Tibial nerve (tissue), 4 donors: ENCODE measurements at regions not wholly inside any gene's neighbourhood (a gene's known extent, or its start where the extent isn't known, plus 50 kb on each side); places are given as distances from the start of the nearest gene placed in this dataset.

Experiments used
- DNase-seq, 2 donors: peaks; one replicate each; pipeline ENCODE4 v3.0.0-alpha.2; 2019; ENCODE audit warnings: low spot score in 2 of 2
- H3K27ac ChIP-seq, 4 donors: fragments of 200-600 bp; sonication (generic) in 3 of 4; one replicate each; pipeline ENCODE4 v1.5.1; 2017 to 2019; ENCODE audit warnings: mild to moderate bottlenecking in 1 of 4
- H3K27me3 ChIP-seq, 2 donors: fragments of 200-600 bp; sonication (generic) in 1 of 2; one replicate each; pipeline versions ENCODE4 v1.5.1 to v1.6.0; 2017 to 2019
- H3K36me3 ChIP-seq, 3 donors: fragments of 200-600 bp; sonication (generic); one replicate each; pipeline ENCODE4 v1.5.1; 2018 to 2019
- H3K4me1 ChIP-seq, 4 donors: fragments of 200-600 bp; sonication (generic) in 3 of 4; one replicate each; pipeline ENCODE4 v1.5.1; 2017 to 2019
- H3K4me3 ChIP-seq, 4 donors: fragments of 200-600 bp; sonication (generic) in 3 of 4; one replicate each; pipeline ENCODE4 v1.5.1; 2017 to 2019; ENCODE audit warnings: mild to moderate bottlenecking in 1 of 4, moderate library complexity in 1 of 4
- H3K9me3 ChIP-seq, 4 donors: fragments of 200-600 bp; sonication (generic) in 3 of 4; one replicate each; pipeline ENCODE4 v1.5.1; 2017 to 2019
- CTCF ChIP-seq, 5 experiments: fragments of 200-600 bp in 3 of 5; fragments of 450-650 bp in 2 of 5; sonication (generic) in 3 of 5; IDR thresholded peaks; one replicate each; pipeline ENCODE4 v1.5.1; 2016 to 2019; ENCODE audit warnings: antibody characterized with exemption in 5 of 5, mild to moderate bottlenecking in 3 of 5, moderate library complexity in 2 of 5
- EP300 ChIP-seq, 2 donors: sonication (generic); formaldehyde crosslinking; IDR thresholded peaks; one replicate each; pipeline ENCODE4 v1.6.1; 2017; ENCODE audit warnings: antibody characterized with exemption in 2 of 2, mild to moderate bottlenecking in 1 of 2
- POLR2A ChIP-seq, 2 donors: fragments of 450-650 bp; IDR thresholded peaks; one replicate each; pipeline ENCODE4 v1.6.1; 2017; ENCODE audit warnings: antibody characterized with exemption in 2 of 2, mild to moderate bottlenecking in 2 of 2, moderate library complexity in 2 of 2
- WGBS, 2 donors: methylation state at CpG; one replicate each; pipeline ENCODE4 v1.1.5; 2018; 5-methylcytosine and 5-hydroxymethylcytosine counted together

GRCh38 chr4:96205143-96205936 is 365.4 kb downstream of the PDHA2 start:
- 46 to 52% methylated on average over 5 of the region's 5 CpGs for WGBS, 2 donors

DNA sequence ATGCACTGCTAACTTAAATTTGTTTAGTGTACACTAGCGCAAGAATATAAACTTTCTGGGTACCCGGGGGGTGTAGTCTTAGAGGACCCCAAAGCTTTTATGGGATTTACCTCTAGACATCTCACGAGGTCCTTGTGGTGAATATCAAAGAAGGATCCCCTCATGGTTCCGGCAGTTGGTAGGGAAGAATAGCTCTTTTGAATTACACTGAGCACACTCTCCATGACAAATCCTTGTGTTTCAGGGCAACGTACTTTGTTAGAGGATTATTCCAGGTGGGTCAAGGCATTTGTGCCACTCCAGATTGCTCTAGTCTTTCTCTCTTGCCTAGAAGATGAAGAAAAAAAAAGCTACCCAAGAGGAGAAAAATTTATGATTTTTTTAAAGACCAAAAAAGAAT is 387.6 kb downstream of the PDHA2 start:
- no peak overlapping the region for H3K27ac ChIP-seq
- H3K9me3 ChIP-seq: no peaks in the 10 kb centered on the region
- 78 to 89% methylated on average over 5 of the region's 5 CpGs for WGBS, 2 donors
- no peak for DNase-seq
- H3K4me1 ChIP-seq: no peaks in the 10 kb centered on the region
- no peaks in the 10 kb centered on the region for H3K27me3 ChIP-seq
- H3K36me3 ChIP-seq: no peaks in the 10 kb centered on the region
- no peak overlapping the region for H3K4me3 ChIP-seq
- TF ChIP-seq CTCF (IDR thresholded peaks at IDR 0.05): no peak
- TF ChIP-seq POLR2A (IDR thresholded peaks at IDR 0.05): no peak
- no peak for TF ChIP-seq EP300 (IDR thresholded peaks at IDR 0.05)

More at GRCh38 chr4:96205143-96205936, 365.4 kb downstream of the PDHA2 start:
- Histone ChIP-seq H3K4me1 (no peaks in the 10 kb centered on the region), H3K4me3 (no peak overlapping the region), H3K27me3 (no peaks in the 10 kb centered on the region), H3K36me3 (no peaks in the 10 kb centered on the region), H3K27ac (no peak overlapping the region), H3K9me3 (no peaks in the 10 kb centered on the region)
- TF ChIP-seq CTCF (IDR thresholded peaks at IDR 0.05) (no peak), EP300 (IDR thresholded peaks at IDR 0.05) (no peak), POLR2A (IDR thresholded peaks at IDR 0.05) (no peak)
- no peak for DNase-seq

- WGBS, 2 donors: 59% methylated on average over 4 of the region's 4 CpGs
- H3K36me3 ChIP-seq: no peaks in the 10 kb centered on the region
- H3K27me3 ChIP-seq: no peaks in the 10 kb centered on the region
- no peaks in the 10 kb centered on the region for H3K4me1 ChIP-seq
- H3K27ac ChIP-seq: no peak overlapping the region
- peaks cover 0 to under 1% (median 0%) of the 10 kb centered on the region in 4 donors for H3K9me3 ChIP-seq
- no peak overlapping the region for H3K4me3 ChIP-seq
- TF ChIP-seq EP300 (IDR thresholded peaks at IDR 0.05) (no peak), CTCF (IDR thresholded peaks at IDR 0.05) (no peak), POLR2A (IDR thresholded peaks at IDR 0.05) (no peak)
- DNase-seq: no peak
Observed at GRCh38 chr4:96228463-96228862, 388.6 kb downstream of the PDHA2 start.

DNA sequence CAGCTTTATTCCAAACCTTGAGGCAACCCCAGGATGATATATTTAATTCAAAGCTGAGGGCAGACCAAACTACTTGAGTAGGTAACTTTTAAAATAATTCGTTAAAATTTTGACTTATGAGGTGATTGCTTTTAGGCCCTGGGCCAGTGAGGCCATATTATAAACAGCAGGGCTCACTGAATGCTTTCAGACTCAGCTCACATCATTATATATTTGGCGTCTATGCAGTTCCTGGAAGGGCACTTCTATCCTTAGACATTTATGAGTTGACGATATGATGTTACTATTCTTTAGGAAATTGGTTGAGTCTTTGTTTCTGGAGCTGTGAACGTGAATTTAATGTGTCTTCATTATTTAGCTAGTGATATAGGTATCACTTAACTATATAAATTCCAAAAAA is 400.1 kb downstream of the PDHA2 start:
- Histone ChIP-seq H3K27me3 (no peaks in the 10 kb centered on the region), H3K4me1 (no peaks in the 10 kb centered on the region), H3K4me3 (no peak overlapping the region), H3K27ac (no peak overlapping the region), H3K36me3 (no peaks in the 10 kb centered on the region), H3K9me3 (peaks cover 0 to 15% (median 0%) of the 10 kb centered on the region in 4 donors)
- no peak for TF ChIP-seq POLR2A (IDR thresholded peaks at IDR 0.05)
- TF ChIP-seq CTCF (IDR thresholded peaks at IDR 0.05): no peak
- no peak for TF ChIP-seq EP300 (IDR thresholded peaks at IDR 0.05)
- no peak for DNase-seq
- WGBS, 2 donors: 78 to 86% methylated on average over 4 of the region's 4 CpGs

GRCh38 chr4:96241819-96242218 is 401.9 kb downstream of the PDHA2 start:
- H3K27me3 ChIP-seq: no peaks in the 10 kb centered on the region
- no peak for DNase-seq
- peaks cover 0 to 12% (median 0%) of the 10 kb centered on the region in 4 donors for H3K9me3 ChIP-seq
- no peak overlapping the region for H3K4me3 ChIP-seq
- TF ChIP-seq EP300 (IDR thresholded peaks at IDR 0.05) (no peak), POLR2A (IDR thresholded peaks at IDR 0.05) (no peak), CTCF (IDR thresholded peaks at IDR 0.05) (no peak)
- no peaks in the 10 kb centered on the region for H3K36me3 ChIP-seq
- no peaks in the 10 kb centered on the region for H3K4me1 ChIP-seq
- H3K27ac ChIP-seq: no peak overlapping the region
